D721Med (cell line): ENCODE measurements at regions not wholly inside any gene's neighbourhood (a gene's known extent, or its start where the extent isn't known, plus 50 kb on each side); places are given as distances from the start of the nearest gene placed in this dataset.

ENCODE experiments used
- DNase-seq: peaks from one replicate; pipeline ENCODE4 v3.0.0; 2011; ENCODE audit warnings: low spot score; ENCODE audit not compliant: insufficient read length
- FAIRE-seq: peaks from 2 replicates; lab custom pipeline; 2011; peaks lifted over from hg19 to GRCh38; lab: Jason Lieb, UNC
- TF ChIP-seq, protein P1 (sequence below): IDR thresholded peaks from 2 replicates; pipeline ENCODE4 v1.5.1; 2012; ENCODE audit warnings: mild to moderate bottlenecking, control low read depth; ENCODE audit not compliant: insufficient read depth; ENCODE audit errors: missing control alignments

DNA sequence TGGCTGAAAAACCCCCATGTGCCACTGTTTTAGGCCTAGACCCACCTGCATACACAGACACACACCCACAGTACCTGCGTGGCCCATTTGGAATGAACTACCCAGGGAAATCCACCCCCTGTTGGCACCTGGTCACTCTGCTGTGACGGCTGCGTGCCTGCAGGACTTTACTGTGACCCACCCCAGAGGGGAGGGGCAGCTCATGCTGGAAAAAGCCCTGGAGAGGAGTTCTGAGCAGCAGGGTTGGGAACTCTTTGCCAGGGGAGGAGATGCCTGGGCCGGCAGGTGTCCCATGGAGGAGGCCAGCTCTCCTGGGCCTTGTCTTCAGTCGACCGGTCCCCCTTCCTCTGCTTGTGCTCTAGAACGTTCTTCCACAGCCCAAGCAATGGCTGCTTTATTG lies 87.3 kb upstream of the CSF3R start:
- DNase-seq (no peak), FAIRE-seq (no peak)
- TF ChIP-seq, protein P1, sequence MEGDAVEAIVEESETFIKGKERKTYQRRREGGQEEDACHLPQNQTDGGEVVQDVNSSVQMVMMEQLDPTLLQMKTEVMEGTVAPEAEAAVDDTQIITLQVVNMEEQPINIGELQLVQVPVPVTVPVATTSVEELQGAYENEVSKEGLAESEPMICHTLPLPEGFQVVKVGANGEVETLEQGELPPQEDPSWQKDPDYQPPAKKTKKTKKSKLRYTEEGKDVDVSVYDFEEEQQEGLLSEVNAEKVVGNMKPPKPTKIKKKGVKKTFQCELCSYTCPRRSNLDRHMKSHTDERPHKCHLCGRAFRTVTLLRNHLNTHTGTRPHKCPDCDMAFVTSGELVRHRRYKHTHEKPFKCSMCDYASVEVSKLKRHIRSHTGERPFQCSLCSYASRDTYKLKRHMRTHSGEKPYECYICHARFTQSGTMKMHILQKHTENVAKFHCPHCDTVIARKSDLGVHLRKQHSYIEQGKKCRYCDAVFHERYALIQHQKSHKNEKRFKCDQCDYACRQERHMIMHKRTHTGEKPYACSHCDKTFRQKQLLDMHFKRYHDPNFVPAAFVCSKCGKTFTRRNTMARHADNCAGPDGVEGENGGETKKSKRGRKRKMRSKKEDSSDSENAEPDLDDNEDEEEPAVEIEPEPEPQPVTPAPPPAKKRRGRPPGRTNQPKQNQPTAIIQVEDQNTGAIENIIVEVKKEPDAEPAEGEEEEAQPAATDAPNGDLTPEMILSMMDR, result no peak

DNA sequence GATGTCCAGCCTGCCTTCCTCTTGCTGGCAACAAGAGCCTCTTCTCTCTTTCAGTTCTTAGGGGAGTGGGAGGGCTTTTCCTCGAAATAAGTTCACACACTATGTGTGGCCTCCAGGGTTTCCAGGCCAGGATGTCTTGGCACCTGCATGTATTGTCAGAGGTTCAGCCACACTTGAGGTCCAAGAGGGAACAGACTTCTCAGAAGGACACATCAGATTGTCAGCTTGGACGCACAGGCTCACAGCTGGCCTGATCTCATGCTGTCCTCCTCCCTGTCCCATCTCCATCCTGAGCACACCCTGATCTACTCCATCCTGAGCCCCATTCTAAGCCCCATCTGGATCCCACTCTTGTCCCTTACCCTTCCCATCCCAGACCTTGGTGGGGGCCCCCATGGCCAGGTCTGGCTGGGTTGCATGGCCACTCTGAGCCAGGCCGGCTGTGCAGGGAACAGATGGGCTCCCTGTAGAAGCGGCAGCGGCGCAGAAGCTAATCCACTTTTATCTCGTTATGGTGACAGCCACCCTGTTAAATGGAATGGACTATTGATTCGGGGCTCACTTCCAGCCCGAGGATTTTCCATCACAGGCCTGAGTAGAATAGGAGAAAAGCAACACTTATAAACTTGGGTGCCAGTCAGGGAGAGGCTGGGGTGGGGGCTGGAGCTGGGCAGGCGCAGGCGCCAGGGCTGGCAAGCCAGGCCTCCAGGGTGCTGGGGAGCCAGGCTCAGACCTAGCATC lies 85.1 kb upstream of the CSF3R start:
- FAIRE-seq, result peak; percentile 76
- TF ChIP-seq, protein P1, result no peak

DNA sequence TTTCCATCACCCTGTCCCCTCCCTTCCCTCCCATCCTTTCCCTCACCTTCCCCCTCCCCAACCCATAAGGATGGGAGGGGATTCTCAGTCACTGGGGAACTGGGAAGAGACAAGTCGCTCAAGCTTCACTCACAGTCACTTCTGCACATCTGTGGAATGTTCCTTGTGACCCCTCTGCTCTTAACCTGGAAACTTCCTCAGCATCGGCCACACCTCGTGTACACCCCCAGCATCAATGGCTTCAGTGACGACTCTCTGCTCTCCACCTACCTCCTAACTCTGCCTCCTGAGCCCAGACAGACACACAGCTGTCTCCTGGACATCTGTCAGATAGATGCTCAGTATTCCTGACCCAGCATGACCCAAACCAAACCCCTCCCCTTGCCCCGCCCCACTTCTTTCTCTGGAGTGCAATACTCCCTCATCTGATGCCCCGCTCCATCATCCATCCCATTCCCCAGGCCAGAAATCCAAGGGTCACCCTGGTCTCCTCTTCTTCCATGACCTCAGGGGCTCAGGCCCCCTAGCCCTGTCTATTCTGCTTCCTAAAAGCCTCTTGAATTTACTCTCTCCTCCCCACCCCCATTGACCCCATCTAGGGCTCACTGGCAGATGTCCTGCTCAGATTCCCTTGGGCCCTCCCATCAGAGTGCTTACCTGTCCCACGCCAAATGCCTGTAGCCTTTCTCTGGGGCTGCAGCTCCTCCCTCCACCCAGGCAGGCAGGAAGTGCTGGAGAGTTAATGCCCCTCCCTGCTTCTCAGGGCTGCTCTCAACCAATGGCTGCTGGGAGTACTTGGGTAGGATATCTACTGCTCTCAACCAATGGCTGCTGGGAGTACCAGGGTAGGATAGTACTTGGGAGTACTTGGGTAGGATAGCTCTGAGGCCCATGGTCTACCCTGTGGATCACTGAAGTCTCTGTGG lies 83.1 kb upstream of the CSF3R start:
- TF ChIP-seq, protein P1, result no peak
- no peak for FAIRE-seq
- DNase-seq, result no peak

More for the DNA sequence above, 85.1 kb upstream of the CSF3R start:
- DNase-seq, result peak; percentile 77

DNA sequence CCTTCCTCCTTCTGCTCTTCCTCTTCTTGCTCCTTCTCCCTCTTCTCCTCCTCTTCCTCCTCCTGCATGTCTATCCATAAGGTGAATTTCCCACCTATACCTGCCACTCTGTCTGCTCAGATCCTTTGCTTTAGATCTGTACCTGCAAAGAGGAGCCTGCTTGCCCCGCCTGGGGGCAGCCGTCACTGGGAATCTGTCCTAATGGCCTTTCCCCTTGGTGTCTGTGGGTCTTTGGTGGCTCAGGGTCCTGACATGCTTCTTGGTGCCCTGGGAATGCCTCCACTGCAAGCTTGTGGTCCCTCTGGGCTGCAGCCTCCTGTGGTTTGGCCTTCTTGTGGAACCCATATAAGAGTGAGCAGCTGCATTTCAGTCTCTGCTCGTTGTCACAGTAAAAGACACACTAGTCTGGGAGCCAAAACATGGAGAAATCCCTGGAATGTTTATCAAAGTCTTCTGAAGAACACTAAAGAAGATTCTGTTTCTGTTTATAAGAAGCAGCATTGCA lies 79.5 kb upstream of the CSF3R start:
- FAIRE-seq, result no peak
- TF ChIP-seq, protein P1, result no peak
- no peak for DNase-seq

DNA sequence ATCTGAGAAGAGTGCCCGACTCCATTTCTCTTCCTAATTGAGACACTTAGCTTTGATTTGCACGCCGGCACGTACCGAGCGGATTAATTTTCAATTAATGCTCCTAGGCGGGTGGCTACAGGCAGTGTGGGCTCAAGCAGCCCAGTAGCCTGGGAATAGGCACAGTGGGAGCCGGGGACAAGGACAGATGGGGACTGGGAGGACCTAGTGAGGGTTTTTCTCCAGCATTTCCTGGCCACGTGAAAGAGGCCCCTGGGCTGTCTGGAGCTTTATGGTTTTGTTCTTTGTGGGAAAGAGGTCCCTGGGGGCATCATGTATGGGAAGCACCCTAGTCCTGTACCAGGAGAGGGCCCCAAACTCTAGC lies 78.6 kb upstream of the CSF3R start:
- TF ChIP-seq, protein P1, result no peak
- FAIRE-seq, result no peak
- DNase-seq, result peak; percentile 52

DNA sequence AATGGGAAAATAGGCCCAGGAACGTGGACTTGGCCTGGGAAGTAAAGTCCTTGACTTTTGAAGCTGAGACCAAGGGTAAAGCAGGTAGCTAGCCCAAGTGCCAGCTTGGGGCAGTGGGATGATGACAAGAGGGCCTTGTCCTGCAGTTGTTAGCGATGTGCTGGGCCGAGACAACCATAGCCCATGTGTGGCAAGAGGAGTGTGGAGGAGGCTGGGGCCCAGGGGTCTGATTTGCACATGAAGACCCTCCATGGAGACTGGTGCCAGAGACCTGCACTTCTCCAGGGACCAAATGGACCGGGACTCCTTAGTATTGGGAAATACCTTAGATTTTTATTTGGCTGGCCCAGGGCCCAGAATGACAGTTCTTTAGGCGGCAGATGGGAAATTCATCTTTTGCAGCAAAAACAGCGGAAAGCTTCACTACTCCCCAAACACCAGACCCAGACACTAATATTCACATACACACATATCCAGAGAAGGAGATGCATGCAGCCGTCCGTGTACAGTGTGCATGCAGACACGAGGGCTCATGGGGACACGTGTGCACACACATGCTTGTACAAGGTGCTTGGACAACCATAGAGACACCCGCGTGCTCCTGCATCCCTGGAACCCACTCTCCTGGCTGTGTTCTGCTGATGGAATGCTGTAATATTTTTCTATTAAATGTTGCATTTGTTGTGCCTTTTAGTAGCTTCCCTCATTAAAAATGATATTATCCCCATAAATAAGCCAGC lies 78.1 kb upstream of the CSF3R start:
- DNase-seq (no peak), FAIRE-seq (no peak)
- TF ChIP-seq, protein P1, result no peak
